Chondrocyte (in vitro differentiated cells): ENCODE measurements at regions not wholly inside any gene's neighbourhood (a gene's known extent, or its start where the extent isn't known, plus 50 kb on each side); places are given as distances from the start of the nearest gene placed in this dataset.

Experiments
- DNase-seq: peaks from one replicate; pipeline ENCODE4 v3.0.0; 2021; ENCODE audit warnings: mixed read lengths, low spot score
- H3K27ac Mint-ChIP-seq: one replicate; pipeline ENCODE4 v1.8.0; 2021; ENCODE audit warnings: mild to moderate bottlenecking, moderate library complexity, mixed read lengths; ENCODE audit not compliant: unreplicated experiment
- H3K27me3 Mint-ChIP-seq: 2 replicates; pipeline ENCODE4 v1.8.0; 2021; ENCODE audit warnings: low read depth, mixed read lengths
- H3K36me3 Mint-ChIP-seq: 2 replicates; pipeline ENCODE4 v1.8.0; 2021; ENCODE audit warnings: low read depth, mixed read lengths
- H3K4me1 Mint-ChIP-seq: 2 replicates; pipeline ENCODE4 v1.8.0; 2021; ENCODE audit warnings: low read depth, mild to moderate bottlenecking, mixed read lengths
- H3K4me3 Mint-ChIP-seq: one replicate; pipeline ENCODE4 v1.8.0; 2021; ENCODE audit warnings: mild to moderate bottlenecking, moderate library complexity, mixed read lengths; ENCODE audit not compliant: unreplicated experiment
- H3K9me3 Mint-ChIP-seq: 2 replicates; pipeline ENCODE4 v1.8.0; 2021; ENCODE audit warnings: low read depth, mixed read lengths
- TF ChIP-seq, protein P1 (sequence below): fragments of 200-600 bp; sonication (generic); IDR thresholded peaks from 2 replicates; pipeline ENCODE4 v1.5.0; 2021; ENCODE audit warnings: antibody characterized with exemption, mild to moderate bottlenecking, moderate library complexity

DNA sequence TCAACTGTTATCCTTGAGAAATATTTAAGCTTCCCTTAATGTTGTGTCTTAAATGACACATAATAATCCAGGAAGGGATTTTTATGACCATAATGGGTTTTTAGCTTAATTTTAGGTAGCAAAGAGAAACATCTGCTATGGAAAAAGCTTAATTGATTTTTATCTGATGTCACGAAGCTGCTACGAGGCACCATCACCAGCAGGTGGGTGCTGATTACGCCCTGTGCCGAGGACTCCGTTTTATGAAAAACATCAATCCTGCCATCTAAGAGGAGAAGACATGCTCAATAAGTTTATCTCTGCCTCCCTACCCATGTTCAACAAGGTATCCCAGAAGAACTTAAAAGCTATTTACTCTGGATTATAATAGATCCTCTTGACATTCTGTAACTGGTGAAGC lies 280.6 kb upstream of the ZFP42 start:
- no peaks in the 10 kb centered on the region for H3K27me3 Mint-ChIP-seq
- H3K36me3 Mint-ChIP-seq, result no peaks in the 10 kb centered on the region
- H3K27ac Mint-ChIP-seq, result no peak overlapping the region
- TF ChIP-seq, protein P1, sequence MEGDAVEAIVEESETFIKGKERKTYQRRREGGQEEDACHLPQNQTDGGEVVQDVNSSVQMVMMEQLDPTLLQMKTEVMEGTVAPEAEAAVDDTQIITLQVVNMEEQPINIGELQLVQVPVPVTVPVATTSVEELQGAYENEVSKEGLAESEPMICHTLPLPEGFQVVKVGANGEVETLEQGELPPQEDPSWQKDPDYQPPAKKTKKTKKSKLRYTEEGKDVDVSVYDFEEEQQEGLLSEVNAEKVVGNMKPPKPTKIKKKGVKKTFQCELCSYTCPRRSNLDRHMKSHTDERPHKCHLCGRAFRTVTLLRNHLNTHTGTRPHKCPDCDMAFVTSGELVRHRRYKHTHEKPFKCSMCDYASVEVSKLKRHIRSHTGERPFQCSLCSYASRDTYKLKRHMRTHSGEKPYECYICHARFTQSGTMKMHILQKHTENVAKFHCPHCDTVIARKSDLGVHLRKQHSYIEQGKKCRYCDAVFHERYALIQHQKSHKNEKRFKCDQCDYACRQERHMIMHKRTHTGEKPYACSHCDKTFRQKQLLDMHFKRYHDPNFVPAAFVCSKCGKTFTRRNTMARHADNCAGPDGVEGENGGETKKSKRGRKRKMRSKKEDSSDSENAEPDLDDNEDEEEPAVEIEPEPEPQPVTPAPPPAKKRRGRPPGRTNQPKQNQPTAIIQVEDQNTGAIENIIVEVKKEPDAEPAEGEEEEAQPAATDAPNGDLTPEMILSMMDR, result no peak
- H3K9me3 Mint-ChIP-seq, result no peaks in the 10 kb centered on the region
- H3K4me3 Mint-ChIP-seq, result no peak overlapping the region
- DNase-seq, result no peak
- peaks cover 6% of the 10 kb centered on the region for H3K4me1 Mint-ChIP-seq

DNA sequence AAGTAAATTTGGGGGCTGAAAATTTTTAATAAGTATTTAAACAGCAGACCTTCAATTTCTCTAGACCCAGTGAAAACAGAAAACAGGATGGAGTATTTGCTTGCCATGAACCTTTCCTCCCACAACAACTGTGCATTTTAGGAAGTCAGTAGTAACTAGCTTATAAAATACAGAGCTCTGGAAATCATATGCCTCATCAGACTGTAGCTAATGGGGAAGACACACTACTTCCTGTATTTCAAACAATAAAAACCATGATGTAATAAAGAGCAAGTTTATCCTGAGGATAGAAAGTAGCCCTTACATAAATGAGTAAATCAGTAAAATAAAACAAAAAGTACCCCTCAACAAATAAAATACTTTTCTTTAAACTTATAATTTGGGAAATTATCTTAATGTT lies 280.1 kb upstream of the ZFP42 start:
- no peak for DNase-seq
- H3K27ac Mint-ChIP-seq, result peak overlapping the region; percentile 14
- H3K9me3 Mint-ChIP-seq, result no peaks in the 10 kb centered on the region
- no peak overlapping the region for H3K4me3 Mint-ChIP-seq
- H3K27me3 Mint-ChIP-seq, result no peaks in the 10 kb centered on the region
- H3K4me1 Mint-ChIP-seq, result peaks cover 6% of the 10 kb centered on the region
- TF ChIP-seq, protein P1, result no peak
- H3K36me3 Mint-ChIP-seq, result no peaks in the 10 kb centered on the region

DNA sequence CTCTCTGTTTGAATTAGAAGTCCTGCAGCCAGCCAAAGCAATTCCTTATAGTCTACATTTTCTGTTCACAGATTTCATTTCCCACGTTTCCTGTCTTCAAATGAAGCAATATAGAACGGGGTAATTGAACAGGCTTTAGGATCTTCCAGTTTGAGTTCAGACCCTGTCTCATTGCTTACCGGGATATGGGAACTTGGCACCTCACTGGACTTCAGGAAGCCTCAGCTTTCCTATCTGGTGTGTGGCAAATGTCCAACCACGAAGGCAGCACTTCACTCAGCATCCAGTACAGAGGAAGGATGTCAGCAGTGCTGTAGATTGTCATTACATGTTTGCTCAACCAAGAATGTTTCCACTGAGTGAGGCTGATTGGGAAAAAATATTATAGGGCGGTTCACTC lies 271.1 kb upstream of the ZFP42 start:
- no peak overlapping the region for H3K27ac Mint-ChIP-seq
- H3K4me3 Mint-ChIP-seq, result no peak overlapping the region
- H3K36me3 Mint-ChIP-seq, result peaks cover 1% of the 10 kb centered on the region
- H3K27me3 Mint-ChIP-seq, result no peaks in the 10 kb centered on the region
- DNase-seq, result no peak
- TF ChIP-seq, protein P1, result no peak
- H3K4me1 Mint-ChIP-seq, result no peaks in the 10 kb centered on the region
- H3K9me3 Mint-ChIP-seq, result no peaks in the 10 kb centered on the region

DNA sequence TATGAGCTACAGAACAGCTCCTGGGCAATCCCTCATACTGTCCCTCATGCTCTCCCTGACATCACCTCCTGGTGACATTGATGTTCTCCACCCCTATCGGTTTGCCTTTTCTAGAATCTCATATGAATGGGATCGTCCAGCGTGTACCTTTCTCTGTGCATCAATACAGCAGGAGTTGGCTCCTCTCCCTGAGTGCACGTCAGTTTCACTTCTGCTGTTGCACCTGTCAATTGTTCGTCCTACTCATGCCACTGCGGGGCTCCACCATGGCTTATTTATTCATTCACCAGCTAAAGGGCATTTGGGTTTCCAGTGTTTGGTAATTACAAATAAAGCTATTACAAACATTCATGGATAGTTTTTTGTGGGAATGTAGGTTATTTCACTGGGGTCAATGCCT lies 269.1 kb upstream of the ZFP42 start:
- Mint-ChIP-seq H3K4me3 (no peak overlapping the region), H3K9me3 (peaks cover 12% of the 10 kb centered on the region), H3K27me3 (no peaks in the 10 kb centered on the region), H3K36me3 (peaks cover 5% of the 10 kb centered on the region), H3K4me1 (no peaks in the 10 kb centered on the region), H3K27ac (no peak overlapping the region)
- TF ChIP-seq, protein P1, result no peak
- no peak for DNase-seq

DNA sequence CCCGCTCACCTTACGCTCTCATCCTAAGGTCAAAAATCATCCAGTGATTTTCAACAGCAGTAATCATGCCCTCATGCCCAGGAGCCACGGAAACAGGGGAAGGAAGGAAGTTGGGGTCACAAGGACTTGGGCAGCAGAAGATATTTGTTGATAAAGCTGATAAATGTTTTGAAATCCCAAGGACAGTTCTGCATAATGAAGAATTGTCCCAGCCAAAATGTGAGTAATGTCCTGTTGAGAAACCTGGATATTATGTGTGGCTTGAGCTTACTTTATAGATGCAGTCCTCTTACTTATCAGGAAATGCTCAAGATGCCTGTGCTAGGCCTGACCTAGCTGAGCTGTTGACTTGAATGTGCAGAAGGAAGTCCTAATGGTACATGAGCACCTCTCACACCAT lies 263.0 kb upstream of the ZFP42 start:
- Mint-ChIP-seq H3K27ac (no peak overlapping the region), H3K4me1 (no peaks in the 10 kb centered on the region), H3K27me3 (no peaks in the 10 kb centered on the region), H3K9me3 (peaks cover 22% of the 10 kb centered on the region), H3K4me3 (no peak overlapping the region), H3K36me3 (peaks cover 5% of the 10 kb centered on the region)
- TF ChIP-seq, protein P1, result no peak
- DNase-seq, result no peak
